Mucosa of stomach (tissue), 1 donor: ENCODE measurements at regions not wholly inside any gene's neighbourhood (a gene's known extent, or its start where the extent isn't known, plus 50 kb on each side); places are given as distances from the start of the nearest gene placed in this dataset.

Experiments
- H3K27me3 ChIP-seq: one replicate; pipeline ENCODE4 v1.7.0; 2013; ENCODE audit warnings: mild to moderate bottlenecking, low read length; ENCODE audit not compliant: control insufficient read depth, insufficient read depth
- H3K36me3 ChIP-seq: one replicate; pipeline ENCODE4 v1.7.0; 2013; ENCODE audit warnings: low read length; ENCODE audit not compliant: control insufficient read depth, insufficient read depth
- H3K4me1 ChIP-seq: one replicate; pipeline ENCODE4 v1.7.0; 2013; ENCODE audit warnings: mild to moderate bottlenecking, low read length; ENCODE audit not compliant: control insufficient read depth, insufficient read depth
- H3K4me3 ChIP-seq: one replicate; pipeline ENCODE4 v1.7.0; 2013; ENCODE audit warnings: low read length
- H3K9ac ChIP-seq: one replicate; pipeline ENCODE4 v1.7.0; 2013; ENCODE audit warnings: mild to moderate bottlenecking, low read length, moderate library complexity
- H3K9me3 ChIP-seq: one replicate; pipeline ENCODE4 v1.7.0; 2013; ENCODE audit warnings: mild to moderate bottlenecking, low read length, moderate library complexity; ENCODE audit not compliant: control insufficient read depth
- donor health status: Pancreatic carcinoma.

DNA sequence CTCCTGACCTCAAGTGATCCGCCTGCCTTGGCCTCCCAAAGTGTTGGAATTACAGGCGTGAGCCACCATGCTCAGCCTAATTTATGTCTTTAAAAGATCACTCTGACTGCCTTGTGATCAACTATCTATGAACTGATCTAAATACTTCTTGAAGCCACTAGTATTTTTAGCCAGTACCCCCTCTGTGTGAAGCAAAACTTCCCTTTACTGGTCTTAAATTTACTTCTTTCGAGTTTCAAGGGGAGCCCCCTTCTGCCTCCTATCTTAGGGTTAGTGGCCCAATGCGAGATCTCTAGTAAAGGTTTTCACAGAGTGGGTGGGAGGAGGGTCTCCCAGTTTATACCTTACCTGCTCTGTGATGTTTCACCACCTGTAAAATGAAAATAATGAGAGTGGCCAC, 66.1 kb upstream of the RPL11 start:
- Histone ChIP-seq H3K36me3 (no peaks in the 10 kb centered on the region), H3K9ac (no peak overlapping the region), H3K4me3 (no peak overlapping the region), H3K4me1 (peaks cover 7% of the 10 kb centered on the region), H3K27me3 (no peaks in the 10 kb centered on the region), H3K9me3 (no peaks in the 10 kb centered on the region)

GRCh38 chr1:23624440-23624839, 65.1 kb upstream of the ID3 start:
- no peaks in the 10 kb centered on the region for H3K9me3 ChIP-seq
- no peaks in the 10 kb centered on the region for H3K36me3 ChIP-seq
- H3K27me3 ChIP-seq: no peaks in the 10 kb centered on the region
- peaks cover 11% of the 10 kb centered on the region for H3K4me1 ChIP-seq
- H3K9ac ChIP-seq: no peak overlapping the region
- no peak overlapping the region for H3K4me3 ChIP-seq

- no peak overlapping the region for H3K9ac ChIP-seq
- H3K4me3 ChIP-seq: no peak overlapping the region
- peaks cover 11% of the 10 kb centered on the region for H3K4me1 ChIP-seq
- no peaks in the 10 kb centered on the region for H3K9me3 ChIP-seq
- H3K27me3 ChIP-seq: peaks cover 5% of the 10 kb centered on the region
- no peaks in the 10 kb centered on the region for H3K36me3 ChIP-seq
Measured at GRCh38 chr1:23622284-23622683, 63.0 kb upstream of the ID3 start.

- H3K27me3 ChIP-seq: peaks cover 5% of the 10 kb centered on the region
- no peak overlapping the region for H3K9ac ChIP-seq
- H3K36me3 ChIP-seq: no peaks in the 10 kb centered on the region
- H3K4me3 ChIP-seq: no peak overlapping the region
- H3K4me1 ChIP-seq: peaks cover 5% of the 10 kb centered on the region
- H3K9me3 ChIP-seq: no peaks in the 10 kb centered on the region
Measured at GRCh38 chr1:23620605-23621004, 61.3 kb upstream of the ID3 start.

- Histone ChIP-seq H3K36me3 (no peaks in the 10 kb centered on the region), H3K9ac (peak overlapping the region; percentile 52)
Measured at GRCh38 chr1:23619299-23620188, 60.2 kb upstream of the ID3 start.

GRCh38 chr1:23618586-23619083, 59.3 kb upstream of the ID3 start:
- no peak overlapping the region for H3K9ac ChIP-seq
- H3K4me1 ChIP-seq: peaks cover 5% of the 10 kb centered on the region
- H3K9me3 ChIP-seq: no peaks in the 10 kb centered on the region
- H3K4me3 ChIP-seq: no peak overlapping the region
- no peaks in the 10 kb centered on the region for H3K36me3 ChIP-seq
- H3K27me3 ChIP-seq: peaks cover 5% of the 10 kb centered on the region

More at GRCh38 chr1:23619299-23620188, 60.2 kb upstream of the ID3 start:
- Histone ChIP-seq H3K4me1 (peaks cover 5% of the 10 kb centered on the region), H3K27me3 (peaks cover 5% of the 10 kb centered on the region), H3K4me3 (no peak overlapping the region), H3K9me3 (no peaks in the 10 kb centered on the region)

DNA sequence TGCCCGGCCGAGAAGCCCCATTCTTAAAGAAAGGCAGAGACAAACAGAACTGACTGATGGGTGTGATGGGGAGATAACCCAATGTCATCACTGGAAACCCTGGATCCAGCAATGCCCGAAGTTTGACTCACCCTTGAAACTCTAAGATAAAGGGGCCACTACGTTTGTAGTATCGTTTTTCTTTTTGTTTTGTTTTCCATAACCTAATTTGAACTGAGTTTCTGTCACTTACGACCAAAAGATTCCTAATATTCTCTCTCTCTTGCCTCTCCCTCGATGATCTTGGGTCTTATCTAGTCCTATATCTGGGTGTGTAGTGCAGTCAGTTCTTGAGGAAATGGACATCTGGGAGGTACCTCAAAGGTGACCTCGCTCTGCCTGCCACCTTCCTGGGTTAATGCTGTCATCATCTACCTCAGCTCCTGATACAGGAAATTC, 57.8 kb upstream of the ID3 start:
- H3K27me3 ChIP-seq: peaks cover 5% of the 10 kb centered on the region
- H3K9me3 ChIP-seq: no peaks in the 10 kb centered on the region
- H3K4me3 ChIP-seq: no peak overlapping the region
- no peak overlapping the region for H3K9ac ChIP-seq
- H3K4me1 ChIP-seq: peaks cover 5% of the 10 kb centered on the region
- H3K36me3 ChIP-seq: no peaks in the 10 kb centered on the region

DNA sequence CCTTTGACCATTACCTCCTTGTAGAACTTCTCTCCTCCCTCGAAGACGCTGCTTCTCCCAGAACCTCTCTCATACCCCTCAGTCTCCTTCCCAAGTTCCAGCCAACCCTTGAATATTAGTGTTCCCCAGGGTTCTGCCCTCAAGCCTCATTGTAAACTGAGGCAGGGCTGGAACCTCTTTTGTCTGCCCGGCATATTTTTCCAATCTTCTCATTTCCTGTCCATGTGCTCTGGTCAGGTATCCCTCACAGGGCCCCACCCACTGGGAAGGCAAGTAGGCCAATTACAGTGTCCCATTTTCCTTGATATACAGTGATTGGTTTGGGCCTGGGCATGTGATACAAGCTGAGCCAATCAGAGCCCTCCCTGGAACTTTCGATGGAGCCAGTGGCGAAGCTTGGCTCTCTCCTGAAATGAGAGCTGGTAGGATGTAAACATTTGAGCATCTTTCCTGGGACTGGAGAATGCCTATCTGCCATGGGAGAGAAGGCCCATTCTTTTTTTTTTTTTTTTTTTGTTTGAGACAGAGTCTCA, 57.1 kb upstream of the ID3 start:
- no peaks in the 10 kb centered on the region for H3K9me3 ChIP-seq
- H3K4me3 ChIP-seq: no peak overlapping the region
- no peaks in the 10 kb centered on the region for H3K36me3 ChIP-seq
- H3K4me1 ChIP-seq: peaks cover 5% of the 10 kb centered on the region
- H3K9ac ChIP-seq: no peak overlapping the region
- peaks cover 5% of the 10 kb centered on the region for H3K27me3 ChIP-seq

DNA sequence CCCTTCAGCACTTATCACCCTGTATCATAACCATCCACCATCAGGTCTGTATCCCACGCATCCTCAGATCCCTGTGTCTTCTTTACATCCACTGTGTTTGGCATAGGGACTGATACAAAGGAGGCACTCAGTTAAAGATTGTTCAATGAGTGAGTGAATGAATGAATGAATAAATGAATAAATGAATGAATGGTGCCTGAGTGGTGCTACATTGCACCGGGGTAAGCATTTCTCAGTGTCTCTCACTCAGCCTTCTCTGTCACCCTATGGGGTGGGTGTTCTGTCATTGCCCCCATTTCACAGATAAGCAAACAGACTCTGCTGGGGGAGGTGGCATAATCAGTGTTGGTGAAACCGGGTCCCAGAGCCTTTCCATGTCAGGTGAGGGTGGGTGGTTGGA, 56.6 kb upstream of the ID3 start:
- Histone ChIP-seq H3K4me3 (no peak overlapping the region), H3K9me3 (no peaks in the 10 kb centered on the region), H3K4me1 (peaks cover 5% of the 10 kb centered on the region), H3K27me3 (peaks cover 5% of the 10 kb centered on the region), H3K9ac (no peak overlapping the region), H3K36me3 (no peaks in the 10 kb centered on the region)

GRCh38 chr1:23615423-23615822, 56.1 kb upstream of the ID3 start:
- H3K36me3 ChIP-seq: no peaks in the 10 kb centered on the region
- H3K27me3 ChIP-seq: peaks cover 5% of the 10 kb centered on the region
- H3K4me3 ChIP-seq: no peak overlapping the region
- no peak overlapping the region for H3K9ac ChIP-seq
- peaks cover 5% of the 10 kb centered on the region for H3K4me1 ChIP-seq
- no peaks in the 10 kb centered on the region for H3K9me3 ChIP-seq

- Histone ChIP-seq H3K36me3 (no peaks in the 10 kb centered on the region), H3K4me3 (no peak overlapping the region), H3K4me1 (no peaks in the 10 kb centered on the region), H3K9ac (no peak overlapping the region), H3K9me3 (no peaks in the 10 kb centered on the region), H3K27me3 (peaks cover 4% of the 10 kb centered on the region)
Measured at GRCh38 chr1:23614032-23614660, 54.8 kb upstream of the ID3 start.
